GM21723 (cell line): ENCODE measurements at regions not wholly inside any gene's neighbourhood (a gene's known extent, or its start where the extent isn't known, plus 50 kb on each side); places are given as distances from the start of the nearest gene placed in this dataset.

Source experiments
- ATAC-seq: cut with Tn5 transposase; IDR thresholded peaks from one replicate; pipeline ENCODE4 v1.9.1; 2021; ENCODE audit warnings: mild to moderate bottlenecking, moderate library complexity; ENCODE audit not compliant: unreplicated experiment

- no peak for ATAC-seq
Observed at GRCh38 chr12:107339932-107340331, 246.6 kb upstream of the CRY1 start.

- no peak for ATAC-seq
Observed at GRCh38 chr12:107340898-107341297, 247.5 kb upstream of the CRY1 start.

- no peak for ATAC-seq
Observed at GRCh38 chr12:107344035-107344808, 250.9 kb upstream of the CRY1 start.

- ATAC-seq, result no peak
Observed at GRCh38 chr12:107347261-107347660, 253.9 kb upstream of the CRY1 start.

DNA sequence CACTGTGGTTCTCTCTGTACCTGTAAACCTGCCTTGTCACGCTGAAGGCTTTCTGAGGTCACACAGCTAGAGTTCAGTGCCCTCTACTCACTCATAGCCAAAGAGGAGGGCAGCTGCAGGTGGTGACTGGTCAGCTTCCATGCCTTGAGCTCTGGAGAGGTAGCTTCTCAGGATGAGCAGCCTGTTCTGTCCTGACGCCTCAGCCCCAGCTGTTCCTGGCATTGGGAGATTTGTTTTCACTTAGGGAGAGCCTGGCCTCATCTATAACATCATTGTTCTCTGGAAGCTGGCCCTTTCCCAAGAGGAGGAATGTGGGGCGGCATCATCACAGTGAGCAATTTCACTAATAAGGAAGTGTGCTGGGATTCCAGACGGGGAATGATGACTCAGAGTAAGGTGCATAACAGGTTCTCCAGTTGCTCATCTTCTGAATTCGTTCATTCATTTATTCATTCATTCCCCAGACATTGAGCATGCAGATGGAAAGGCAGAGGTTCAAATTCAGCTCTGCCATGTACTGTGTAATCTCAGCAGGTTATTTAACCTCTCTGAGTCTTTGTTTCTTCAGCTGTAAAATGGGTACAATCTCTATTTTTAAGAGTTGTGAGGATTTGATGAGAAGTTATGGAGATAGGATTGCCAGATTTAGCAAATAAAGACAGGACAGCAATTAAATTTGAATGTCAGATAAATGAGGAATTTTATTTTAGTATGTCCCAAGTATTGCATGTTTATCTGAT, 255.8 kb upstream of the CRY1 start:
- no peak for ATAC-seq

DNA sequence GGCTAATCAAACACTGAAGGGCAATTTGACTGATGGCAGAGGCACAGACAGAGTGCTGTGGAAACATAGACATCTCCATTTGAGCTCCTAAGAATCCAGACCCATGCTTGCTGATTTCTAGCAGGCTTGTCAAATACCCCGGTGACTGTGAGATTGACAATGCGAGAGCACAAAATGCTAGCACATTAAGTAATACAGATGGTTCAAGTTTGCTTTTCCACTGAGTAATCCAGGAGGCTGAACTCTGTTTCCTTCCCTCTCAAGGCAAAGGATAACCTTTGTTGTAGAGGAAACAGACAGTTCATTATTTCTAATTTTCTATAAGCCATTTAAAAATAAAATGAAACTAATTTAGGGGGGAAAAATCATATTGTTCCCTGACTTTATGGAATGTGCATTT, 256.5 kb upstream of the CRY1 start:
- ATAC-seq, result no peak

GRCh38 chr12:107351109-107351508, 257.8 kb upstream of the CRY1 start:
- no peak for ATAC-seq

DNA sequence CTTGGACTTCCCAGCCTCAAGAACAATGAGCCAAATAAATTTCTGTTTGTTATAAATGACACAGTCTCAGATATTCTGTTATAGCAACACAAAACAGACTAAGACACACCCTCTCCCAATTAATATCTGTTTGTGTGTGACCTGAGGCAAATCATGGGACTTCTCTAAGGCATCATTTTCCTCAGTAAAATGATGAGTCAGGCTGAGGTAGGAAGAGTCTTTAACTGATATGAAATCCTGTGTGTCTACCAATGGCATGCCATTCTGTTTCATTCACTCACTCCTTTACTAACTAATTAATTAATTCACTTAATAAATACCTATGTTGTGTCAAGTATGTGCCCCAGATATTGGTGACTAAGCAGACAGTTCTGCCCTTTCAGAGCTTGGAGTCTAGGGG, 258.4 kb upstream of the CRY1 start:
- ATAC-seq, result no peak

GRCh38 chr12:107352347-107353081, 259.2 kb upstream of the CRY1 start:
- no peak for ATAC-seq

- no peak for ATAC-seq
Observed at GRCh38 chr12:107353312-107353711, 260.0 kb upstream of the CRY1 start.

GRCh38 chr12:107355004-107355565, 261.7 kb upstream of the CRY1 start:
- ATAC-seq, result no peak

DNA sequence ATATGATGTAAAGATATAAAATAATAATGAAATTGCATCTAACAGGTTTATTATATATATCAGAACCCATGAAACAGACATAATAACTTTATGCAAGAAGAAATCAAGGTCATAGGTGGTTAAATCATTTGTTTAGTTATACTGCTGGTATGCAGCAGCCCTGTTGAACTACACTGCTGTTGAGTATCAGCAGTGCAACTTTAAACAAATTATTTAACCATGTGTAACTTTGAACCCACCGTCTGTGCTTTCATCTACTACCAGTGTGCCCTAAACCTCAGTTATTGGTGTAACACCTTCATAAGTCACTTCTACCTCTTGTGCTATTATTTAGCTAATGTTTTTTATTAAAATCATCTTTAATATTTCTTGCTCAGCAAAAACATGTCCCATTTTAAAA, 262.3 kb upstream of the CRY1 start:
- ATAC-seq, result no peak

DNA sequence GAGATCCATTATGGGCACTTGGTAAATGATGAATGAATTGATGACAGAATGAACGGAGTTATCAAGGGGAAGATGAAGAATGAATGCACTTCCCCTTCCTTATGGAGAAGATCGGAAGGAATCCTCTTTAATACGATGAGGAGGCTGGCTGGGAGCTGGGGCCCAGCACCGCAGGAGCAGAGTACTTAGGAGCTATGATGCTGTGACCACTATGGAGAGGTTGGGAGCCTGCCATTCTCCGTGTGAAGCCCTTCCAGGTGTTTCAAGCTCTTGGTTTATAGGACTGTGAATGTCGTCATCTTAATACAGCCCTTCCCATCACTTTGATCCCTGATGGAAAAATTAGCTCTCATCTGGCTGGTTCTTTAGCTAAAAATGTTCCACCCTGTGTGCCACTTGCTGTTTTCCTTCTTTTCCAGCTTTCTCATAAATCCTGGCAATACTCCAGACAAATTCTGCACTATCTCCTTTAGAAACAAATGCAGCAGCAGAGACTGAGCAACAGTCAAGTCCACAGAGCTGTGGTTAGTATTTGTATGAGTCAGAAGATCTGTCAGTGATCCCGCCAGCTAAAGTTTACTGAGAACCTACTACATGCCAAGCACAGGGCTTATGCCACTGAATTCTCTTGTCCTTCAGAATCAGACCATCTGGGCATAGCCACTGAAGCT, 263.1 kb upstream of the CRY1 start:
- no peak for ATAC-seq

DNA sequence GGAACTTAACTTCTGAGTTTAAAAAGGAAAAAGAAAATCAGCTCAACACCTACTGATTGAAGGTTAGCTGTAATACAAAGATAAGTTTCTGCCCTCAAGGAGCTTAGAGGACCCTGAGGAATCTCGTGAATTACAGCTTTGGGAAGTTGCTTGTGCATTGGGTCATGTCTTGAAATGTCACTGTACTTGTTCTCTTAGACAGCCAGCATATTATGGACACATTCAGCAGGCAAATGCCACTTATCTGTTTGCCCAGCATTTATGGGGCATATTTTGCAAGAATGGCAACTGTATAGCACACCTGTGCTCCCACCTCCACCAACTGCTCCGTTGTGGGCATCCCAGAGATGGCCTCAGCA, 263.6 kb upstream of the CRY1 start:
- no peak for ATAC-seq

GRCh38 chr12:107359382-107359781, 266.0 kb upstream of the CRY1 start:
- ATAC-seq, result no peak

DNA sequence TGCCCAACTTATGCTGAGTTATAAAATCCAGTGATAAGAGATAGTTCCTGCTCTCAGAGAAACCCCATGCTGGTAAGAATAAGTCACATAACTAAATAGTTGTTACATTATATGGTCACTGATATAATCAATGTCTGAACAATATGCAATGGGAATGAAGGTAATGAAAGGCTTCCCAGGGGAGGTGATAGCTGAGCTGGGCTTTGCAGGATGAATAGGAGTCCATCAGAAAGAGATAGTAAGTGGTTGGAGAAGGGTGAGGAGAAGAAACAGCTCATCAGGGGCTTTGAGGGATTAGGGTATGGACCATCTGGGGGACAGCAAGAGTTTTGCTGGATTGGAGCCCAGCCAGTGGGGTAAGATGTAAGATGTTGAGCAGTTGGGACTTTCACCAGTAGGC, 266.7 kb upstream of the CRY1 start:
- ATAC-seq, result no peak

DNA sequence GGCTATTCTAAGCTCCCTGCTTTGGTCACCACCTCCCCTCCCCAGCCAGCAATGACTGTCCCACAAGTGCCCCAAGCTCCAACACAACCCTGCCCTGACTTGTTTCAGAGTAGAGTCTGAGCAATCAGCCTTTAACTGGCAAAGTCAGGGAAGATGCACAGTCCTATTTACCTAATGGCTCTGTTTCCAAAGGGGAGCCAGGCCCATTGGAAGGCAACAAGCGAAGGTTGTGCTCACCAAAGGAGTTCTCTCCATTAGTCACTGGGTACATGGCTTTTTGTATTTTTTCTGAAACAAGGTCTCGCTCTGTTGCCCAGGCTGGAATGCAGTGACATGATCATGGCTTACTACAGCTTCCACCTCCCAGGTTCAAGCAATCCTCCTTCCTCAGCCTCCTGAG, 267.1 kb upstream of the CRY1 start:
- no peak for ATAC-seq

DNA sequence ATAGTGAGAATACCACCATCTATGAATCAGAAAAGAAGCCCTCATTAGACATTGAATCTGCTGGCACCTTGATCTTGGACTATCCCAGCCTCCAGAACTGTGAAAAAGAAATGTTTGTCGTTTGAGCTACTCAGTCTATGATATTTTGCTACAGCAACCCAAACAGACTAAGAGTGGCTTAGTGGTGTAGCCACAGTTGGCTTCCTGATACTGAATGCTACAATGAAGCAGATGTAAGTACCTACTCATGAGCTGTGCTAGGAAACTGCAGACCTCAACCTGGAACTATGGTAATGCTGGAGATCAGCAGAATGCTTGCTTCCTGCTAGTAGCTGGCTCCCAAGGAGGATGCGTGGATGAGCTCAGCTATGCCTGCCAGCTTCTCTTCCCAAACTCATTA, 268.6 kb upstream of the CRY1 start:
- ATAC-seq, result no peak

GRCh38 chr12:107362960-107363359, 269.6 kb upstream of the CRY1 start:
- no peak for ATAC-seq

GRCh38 chr12:107364875-107365518, 271.6 kb upstream of the CRY1 start:
- no peak for ATAC-seq

DNA sequence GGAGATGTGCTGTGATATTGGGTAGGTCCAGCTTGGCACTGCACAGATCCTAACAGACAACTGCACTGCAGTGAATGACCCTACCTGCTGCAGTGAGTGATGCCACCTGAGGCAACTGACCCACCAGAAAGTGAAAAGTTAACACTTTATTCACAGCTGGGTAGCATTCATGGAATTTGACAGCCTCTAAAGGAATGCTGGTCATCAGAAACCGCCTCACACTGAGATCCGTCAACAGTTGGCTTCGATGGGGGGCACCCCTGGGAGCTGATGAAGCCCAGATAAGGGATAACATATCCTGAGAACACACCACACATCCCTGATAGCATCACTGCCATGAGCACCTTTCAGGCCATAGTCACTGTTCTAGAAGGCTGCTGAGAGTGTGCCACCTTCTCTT, 272.4 kb upstream of the CRY1 start:
- ATAC-seq, result no peak
